CD14-positive monocyte (primary cell): ENCODE measurements at regions not wholly inside any gene's neighbourhood (a gene's known extent, or its start where the extent isn't known, plus 50 kb on each side); places are given as distances from the start of the nearest gene placed in this dataset.

Experiments
- DNase-seq, 3 donors: peaks; one replicate each; pipeline ENCODE4 v3.0.0-alpha.2; 2011 to 2022
- H2AFZ ChIP-seq: 2 replicates; pipeline ENCODE4 v1.6.0; 2012; ENCODE audit warnings: mild to moderate bottlenecking, low read depth, low read length, inconsistent platforms; ENCODE audit not compliant: insufficient read depth, poor library complexity, severe bottlenecking
- H3K27ac ChIP-seq, 2 donors: 1 replicate in 1 of 2; 2 replicates in 1 of 2; pipeline ENCODE4 v1.5.1; 2012 to 2013; ENCODE audit warnings: low read length in 2 of 2, control low read depth in 1 of 2, inconsistent platforms in 1 of 2, low read depth in 1 of 2, mild to moderate bottlenecking in 1 of 2
- H3K27me3 ChIP-seq, 2 donors: one replicate each; pipeline versions ENCODE4 v1.6.0 to v1.6.1; 2011 to 2013; ENCODE audit warnings: low read length in 2 of 2; ENCODE audit not compliant: control insufficient read depth in 2 of 2, insufficient read depth in 2 of 2
- H3K36me3 ChIP-seq, 2 donors: replicated peaks in 1 of 2; 1 replicate in 1 of 2; 2 replicates in 1 of 2; pipeline versions ENCODE4 v1.5.1 to v1.6.1; 2012 to 2013; ENCODE audit warnings: low read length in 2 of 2, control low read depth in 1 of 2, inconsistent platforms in 1 of 2, mild to moderate bottlenecking in 1 of 2; ENCODE audit not compliant: insufficient read depth in 2 of 2, control insufficient read depth in 1 of 2
- H3K4me1 ChIP-seq, 2 donors: 1 replicate in 1 of 2; 2 replicates in 1 of 2; pipeline versions ENCODE4 v1.5.1 to v1.6.1; 2012 to 2013; ENCODE audit warnings: low read length in 2 of 2, control low read depth in 1 of 2, inconsistent platforms in 1 of 2, mild to moderate bottlenecking in 1 of 2, moderate library complexity in 1 of 2; ENCODE audit not compliant: insufficient read depth in 2 of 2, control insufficient read depth in 1 of 2
- H3K4me2 ChIP-seq: replicated peaks from 2 replicates; pipeline ENCODE3; 2012; ENCODE audit warnings: low read length, moderate library complexity, mild to moderate bottlenecking; ENCODE audit not compliant: poor library complexity, severe bottlenecking; ENCODE audit errors: extremely low read depth
- H3K4me3 ChIP-seq, 3 experiments: fragments of 200-600 bp in 1 of 3; sonication (generic) in 1 of 3; replicated peaks in 1 of 3; 1 replicate in 2 of 3; 2 replicates in 1 of 3; pipeline ENCODE4 v1.5.1; 2011 to 2013; ENCODE audit warnings: low read length in 3 of 3, mild to moderate bottlenecking in 3 of 3, control low read depth in 2 of 3, low read depth in 2 of 3, inconsistent platforms in 1 of 3, moderate library complexity in 1 of 3
- H3K79me2 ChIP-seq: 2 replicates; pipeline ENCODE4 v1.6.0; 2012; ENCODE audit warnings: mild to moderate bottlenecking, control low read depth, inconsistent platforms, low read length, moderate library complexity; ENCODE audit not compliant: insufficient read depth
- H3K9ac ChIP-seq: 2 replicates; pipeline ENCODE4 v1.6.0; 2017; ENCODE audit warnings: low read length, mild to moderate bottlenecking; ENCODE audit not compliant: insufficient read depth, poor library complexity, severe bottlenecking
- H3K9me3 ChIP-seq, 2 donors: replicated peaks in 1 of 2; 1 replicate in 1 of 2; 2 replicates in 1 of 2; pipeline versions ENCODE4 v1.5.1 to v1.6.1; 2012 to 2013; ENCODE audit warnings: low read length in 2 of 2, control low read depth in 1 of 2; ENCODE audit not compliant: control insufficient read depth in 1 of 2, insufficient read depth in 1 of 2
- H4K20me1 ChIP-seq: 2 replicates; pipeline ENCODE4 v1.6.0; 2012; ENCODE audit warnings: mild to moderate bottlenecking, low read length, control low read depth, moderate library complexity; ENCODE audit not compliant: insufficient read depth
- H3K27ac Mint-ChIP-seq, 7 donors: one replicate each; pipeline ENCODE4 v1.8.0; 2020; ENCODE audit warnings: mild to moderate bottlenecking in 7 of 7, mixed read lengths in 7 of 7, moderate library complexity in 6 of 7, inconsistent platforms in 2 of 7
- H3K27me3 Mint-ChIP-seq, 3 donors: one replicate each; pipeline ENCODE4 v1.8.0; 2021 to 2022; ENCODE audit warnings: low read depth in 3 of 3, mild to moderate bottlenecking in 3 of 3, mixed read lengths in 3 of 3, moderate library complexity in 3 of 3, inconsistent platforms in 1 of 3
- H3K36me3 Mint-ChIP-seq, 2 donors: one replicate each; pipeline ENCODE4 v1.8.0; 2020; ENCODE audit warnings: mixed read lengths in 2 of 2, inconsistent platforms in 1 of 2, mild to moderate bottlenecking in 1 of 2
- H3K4me1 Mint-ChIP-seq: one replicate; pipeline ENCODE4 v1.8.0; 2020; ENCODE audit warnings: mild to moderate bottlenecking, mixed read lengths
- H3K4me3 Mint-ChIP-seq, 2 donors: one replicate each; pipeline ENCODE4 v1.8.0; 2020; ENCODE audit warnings: mild to moderate bottlenecking in 2 of 2, mixed read lengths in 2 of 2, moderate library complexity in 1 of 2
- H3K9me3 Mint-ChIP-seq, 7 donors: one replicate each; pipeline ENCODE4 v1.8.0; 2020 to 2022; ENCODE audit warnings: mixed read lengths in 7 of 7, mild to moderate bottlenecking in 6 of 7, moderate library complexity in 6 of 7, inconsistent platforms in 2 of 7
- CTCF ChIP-seq: fragments of 200-600 bp; IDR thresholded peaks from one replicate; pipeline ENCODE4 v1.8.0; 2022; ENCODE audit warnings: antibody characterized with exemption, mild to moderate bottlenecking
- WGBS: methylation state at CpG from one replicate; pipeline ENCODE4 v1.1.5; 2013; ENCODE audit warnings: missing lambda C conversion rate; ENCODE audit not compliant: insufficient coverage; 5-methylcytosine and 5-hydroxymethylcytosine counted together
- intact Hi-C, 2 donors: fragments of 100-400 bp; cut with micrococcal nuclease; formaldehyde crosslinking; loops; one replicate each; pipeline versions ENCODE4 v1.15.0 to v1.15.1; 2023

- H3K27ac Mint-ChIP-seq = peak overlapping the region in 1 of 7 donors; percentile 30
- peaks cover 0 to 2% (median 0%) of the 10 kb centered on the region in 7 donors for H3K9me3 Mint-ChIP-seq
- Histone ChIP-seq H3K9me3 (no peaks in the 10 kb centered on the region), H3K4me2 (no peak overlapping the region), H3K4me3 (no peak overlapping the region), H3K79me2 (no peaks in the 10 kb centered on the region), H4K20me1 (no peaks in the 10 kb centered on the region), H3K36me3 (no peaks in the 10 kb centered on the region), H3K4me1 (no peaks in the 10 kb centered on the region), H3K27ac (no peak overlapping the region), H3K27me3 (no peaks in the 10 kb centered on the region), H3K9ac (no peak overlapping the region), H2AFZ (no peak overlapping the region)
- WGBS = 71% methylated on average over 4 of the region's 8 CpGs
- H3K27me3 Mint-ChIP-seq = peaks cover 1 to 4% (median 4%) of the 10 kb centered on the region in 3 donors
- DNase-seq = no peak
- H3K4me3 Mint-ChIP-seq = no peak overlapping the region
- no peaks in the 10 kb centered on the region for H3K36me3 Mint-ChIP-seq
- no peaks in the 10 kb centered on the region for H3K4me1 Mint-ChIP-seq
- intact Hi-C loops = loop anchor here in 1 of 2 donors (10.0 kb wide), 1 partner anchor 166 kb away; no protein-coding TSS in a partner anchor
- no peak for TF ChIP-seq CTCF
Observed at GRCh38 chr1:9451081-9451480, 88.2 kb upstream of the SLC25A33 start.

- no peak overlapping the region for H3K27ac ChIP-seq
- H3K4me1 ChIP-seq = no peaks in the 10 kb centered on the region
- Mint-ChIP-seq H3K4me1 (no peaks in the 10 kb centered on the region), H3K9me3 (peaks cover 0 to 2% (median 0%) of the 10 kb centered on the region in 7 donors), H3K4me3 (no peak overlapping the region), H3K27me3 (peaks cover 1 to 5% (median 4%) of the 10 kb centered on the region in 3 donors), H3K27ac (peak overlapping the region in 1 of 7 donors; percentile 8), H3K36me3 (no peaks in the 10 kb centered on the region)
- no peaks in the 10 kb centered on the region for H3K36me3 ChIP-seq
- TF ChIP-seq CTCF = no peak
- no peak for DNase-seq
- no peaks in the 10 kb centered on the region for H3K9me3 ChIP-seq
- H3K9ac ChIP-seq = no peak overlapping the region
- intact Hi-C loops = loop anchor here in 1 of 2 donors (10.0 kb wide), 1 partner anchor 168 kb away; no protein-coding TSS in a partner anchor
- no peak overlapping the region for H2AFZ ChIP-seq
- no peaks in the 10 kb centered on the region for H3K79me2 ChIP-seq
- 98% methylated on average over 5 of the region's 6 CpGs for WGBS
- no peak overlapping the region for H3K4me2 ChIP-seq
- no peaks in the 10 kb centered on the region for H4K20me1 ChIP-seq
- no peaks in the 10 kb centered on the region for H3K27me3 ChIP-seq
- no peak overlapping the region for H3K4me3 ChIP-seq
Observed at GRCh38 chr1:9452516-9453140, 86.6 kb upstream of the SLC25A33 start.
